Adrenal gland (tissue), 5 donors: ENCODE measurements at regions not wholly inside any gene's neighbourhood (a gene's known extent, or its start where the extent isn't known, plus 50 kb on each side); places are given as distances from the start of the nearest gene placed in this dataset.

Experiments
- CTCF ChIP-seq, 6 experiments: fragments of 450-650 bp in 4 of 6; fragments of 200-600 bp in 2 of 6; sonication (generic) in 1 of 6; IDR thresholded peaks; 1 replicate in 5 of 6; 2 replicates in 1 of 6; pipeline versions ENCODE4 v1.5.1 to v1.8.0; 2016 to 2021; ENCODE audit warnings: antibody characterized with exemption in 6 of 6, mild to moderate bottlenecking in 2 of 6, moderate library complexity in 1 of 6
- POLR2A ChIP-seq, 2 donors: fragments of 450-650 bp; IDR thresholded peaks; one replicate each; pipeline ENCODE4 v1.6.1; 2017; ENCODE audit warnings: antibody characterized with exemption in 2 of 2, mild to moderate bottlenecking in 2 of 2, moderate library complexity in 1 of 2
- donor health status: DM: no; HTN: no; CAD: no.

DNA sequence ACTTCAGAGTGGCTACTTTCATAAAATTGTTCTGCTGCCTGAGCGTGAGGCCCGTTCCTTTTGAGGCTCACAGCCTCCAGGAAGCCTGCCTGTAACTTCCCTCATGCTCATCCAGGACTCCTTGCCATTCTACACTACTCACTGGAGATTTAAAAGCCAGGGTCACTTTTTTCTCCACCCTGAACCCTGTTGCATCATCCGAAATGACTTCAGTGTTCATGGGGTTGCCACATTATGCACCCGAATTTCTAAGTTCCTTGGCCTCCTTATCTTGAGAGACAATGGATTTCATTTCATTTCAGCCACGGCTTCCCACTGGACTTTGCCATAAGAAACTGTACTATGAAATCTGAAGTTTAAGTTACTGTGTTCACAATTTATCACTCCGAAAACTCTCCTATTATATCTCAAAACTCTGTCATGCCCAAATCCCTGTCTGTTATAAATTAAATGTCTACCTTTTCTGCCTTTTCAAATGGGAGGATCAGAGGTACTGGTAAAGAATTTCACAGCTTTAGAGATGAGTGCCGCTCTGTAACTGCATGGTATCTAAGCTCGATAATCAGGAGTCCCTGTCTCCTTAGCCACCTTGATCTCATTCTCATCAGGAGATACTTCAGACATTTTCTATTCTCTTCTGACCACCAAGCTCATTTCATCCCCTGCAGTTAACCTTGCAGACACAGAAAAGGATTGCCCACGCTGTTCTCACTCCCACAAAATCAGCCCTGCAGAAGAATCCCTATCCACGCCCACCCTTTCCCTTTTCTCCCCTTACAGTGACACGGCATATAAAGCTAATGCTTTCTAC lies 59.9 kb downstream of the TRIML1 start:
- TF ChIP-seq CTCF (IDR thresholded peaks at IDR 0.05) (no peak), POLR2A (IDR thresholded peaks at IDR 0.05) (no peak)
